Activated naive CD4-positive, alpha-beta T cell treated with anti-CD3 and anti-CD28 coated beads, Interleukin-2, amount 50 U/mL, for 24 hours (primary cell): ENCODE measurements at regions not wholly inside any gene's neighbourhood (a gene's known extent, or its start where the extent isn't known, plus 50 kb on each side); places are given as distances from the start of the nearest gene placed in this dataset.

Source experiments
- H3K27ac Mint-ChIP-seq: one replicate; pipeline ENCODE4 v1.8.0; 2021; ENCODE audit warnings: mild to moderate bottlenecking, mixed read lengths
- H3K27me3 Mint-ChIP-seq: one replicate; pipeline ENCODE4 v1.8.0; 2021; ENCODE audit warnings: mixed read lengths
- H3K36me3 Mint-ChIP-seq: one replicate; pipeline ENCODE4 v1.8.0; 2021; ENCODE audit warnings: mixed read lengths
- H3K4me1 Mint-ChIP-seq: one replicate; pipeline ENCODE4 v1.8.0; 2021; ENCODE audit warnings: mixed read lengths
- H3K4me3 Mint-ChIP-seq: one replicate; pipeline ENCODE4 v1.8.0; 2021; ENCODE audit warnings: mild to moderate bottlenecking, mixed read lengths
- H3K9me3 Mint-ChIP-seq: one replicate; pipeline ENCODE4 v1.8.0; 2021; ENCODE audit warnings: mixed read lengths

GRCh38 chr5:61755726-61756222 is 423.7 kb downstream of the ZSWIM6 start:
- Mint-ChIP-seq H3K9me3 (no peaks in the 10 kb centered on the region), H3K4me1 (no peaks in the 10 kb centered on the region), H3K27ac (no peak overlapping the region), H3K27me3 (no peaks in the 10 kb centered on the region), H3K36me3 (no peaks in the 10 kb centered on the region), H3K4me3 (no peak overlapping the region)

DNA sequence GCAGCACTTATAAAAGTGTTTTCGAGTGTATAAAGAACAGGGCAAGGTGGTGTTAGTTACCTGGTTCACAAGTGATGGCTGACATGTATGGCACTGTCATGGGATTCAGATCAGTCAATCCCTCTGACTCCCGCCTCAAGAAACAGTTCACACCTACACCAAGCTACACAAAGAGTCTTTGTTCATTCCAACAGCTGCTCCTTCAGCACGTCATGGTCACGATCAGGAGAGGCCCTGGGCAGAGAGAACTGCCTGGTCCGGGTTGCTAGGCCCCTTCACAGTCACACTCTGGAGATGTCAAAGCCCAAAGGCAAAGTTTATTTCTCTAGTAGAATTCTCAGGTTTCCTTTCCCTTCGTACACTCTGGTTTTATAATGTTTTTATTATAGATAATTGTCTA is 426.7 kb downstream of the ZSWIM6 start:
- H3K9me3 Mint-ChIP-seq: peaks cover 6% of the 10 kb centered on the region
- H3K27ac Mint-ChIP-seq: no peak overlapping the region
- H3K27me3 Mint-ChIP-seq: no peaks in the 10 kb centered on the region
- no peaks in the 10 kb centered on the region for H3K36me3 Mint-ChIP-seq
- H3K4me1 Mint-ChIP-seq: no peaks in the 10 kb centered on the region
- H3K4me3 Mint-ChIP-seq: no peak overlapping the region

DNA sequence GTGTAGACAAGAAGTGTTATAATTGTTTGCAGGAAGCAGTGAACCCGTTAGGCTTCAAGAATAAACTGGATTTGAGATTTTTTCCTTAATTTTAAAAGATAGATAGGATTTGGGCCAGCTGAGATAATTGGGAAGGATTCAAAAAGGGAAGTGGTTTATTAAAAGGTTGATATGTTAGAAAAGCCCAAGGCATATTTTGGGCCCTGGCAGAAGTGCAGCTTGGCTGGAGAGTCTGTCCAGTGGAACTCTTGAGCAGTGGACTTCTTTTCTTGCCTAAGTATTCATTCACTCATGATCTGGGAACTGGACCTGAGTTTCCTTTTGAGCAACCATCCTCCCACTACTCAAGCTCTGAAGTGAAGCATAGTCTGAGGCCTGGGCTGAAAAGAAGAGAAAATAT is 433.4 kb downstream of the ZSWIM6 start:
- Mint-ChIP-seq H3K36me3 (no peaks in the 10 kb centered on the region), H3K4me3 (no peak overlapping the region)

GRCh38 chr5:61766141-61766540 is 434.1 kb downstream of the ZSWIM6 start:
- Mint-ChIP-seq H3K9me3 (peaks cover 6% of the 10 kb centered on the region), H3K36me3 (no peaks in the 10 kb centered on the region), H3K4me1 (no peaks in the 10 kb centered on the region), H3K27ac (no peak overlapping the region), H3K27me3 (peaks cover 3% of the 10 kb centered on the region), H3K4me3 (no peak overlapping the region)

More for the DNA sequence above, 433.4 kb downstream of the ZSWIM6 start:
- Mint-ChIP-seq H3K27me3 (peaks cover 3% of the 10 kb centered on the region), H3K9me3 (peaks cover 6% of the 10 kb centered on the region), H3K27ac (no peak overlapping the region), H3K4me1 (no peaks in the 10 kb centered on the region)

DNA sequence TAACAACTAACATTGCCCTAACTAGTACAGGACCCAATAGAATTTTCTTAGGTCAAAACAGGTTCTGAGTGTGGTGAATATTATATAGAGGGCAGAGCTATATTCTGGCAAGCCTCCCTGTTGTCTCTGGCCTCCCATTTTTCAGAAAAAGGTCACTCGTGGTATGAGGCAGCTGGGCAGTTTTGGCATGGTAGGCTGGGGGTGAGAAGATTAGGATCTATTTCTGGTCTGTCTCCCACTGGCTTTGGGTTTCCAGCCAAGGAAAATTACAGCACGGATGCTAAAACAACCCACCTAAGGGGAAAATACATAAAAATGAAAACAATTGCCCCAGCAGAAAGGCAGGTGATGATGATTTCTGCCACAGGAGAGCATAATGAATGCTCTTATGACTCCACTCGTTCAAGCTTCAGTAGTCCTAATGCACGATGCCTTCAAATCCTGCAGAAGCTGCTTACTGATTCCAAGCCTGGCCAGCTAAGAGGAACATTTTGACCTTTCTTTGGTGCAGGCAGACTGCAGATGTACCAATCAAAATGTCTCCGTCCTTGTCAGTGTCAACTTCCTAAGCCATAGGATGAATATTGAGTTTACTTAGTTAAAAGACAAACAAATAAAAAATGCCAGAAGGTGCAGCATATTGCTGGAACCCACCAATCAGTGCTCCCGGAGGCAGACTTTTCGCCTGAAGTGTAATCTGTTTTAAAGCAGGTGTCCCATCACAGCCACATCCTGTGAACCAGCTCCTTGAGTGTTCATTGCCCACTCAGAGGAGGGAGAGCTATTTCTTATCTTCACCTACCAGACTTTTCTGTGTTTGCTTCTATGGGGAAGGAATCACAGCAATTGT is 435.4 kb downstream of the ZSWIM6 start:
- Mint-ChIP-seq H3K4me1 (no peaks in the 10 kb centered on the region), H3K36me3 (no peaks in the 10 kb centered on the region), H3K9me3 (no peaks in the 10 kb centered on the region), H3K27ac (no peak overlapping the region), H3K4me3 (no peak overlapping the region), H3K27me3 (peaks cover 3% of the 10 kb centered on the region)

DNA sequence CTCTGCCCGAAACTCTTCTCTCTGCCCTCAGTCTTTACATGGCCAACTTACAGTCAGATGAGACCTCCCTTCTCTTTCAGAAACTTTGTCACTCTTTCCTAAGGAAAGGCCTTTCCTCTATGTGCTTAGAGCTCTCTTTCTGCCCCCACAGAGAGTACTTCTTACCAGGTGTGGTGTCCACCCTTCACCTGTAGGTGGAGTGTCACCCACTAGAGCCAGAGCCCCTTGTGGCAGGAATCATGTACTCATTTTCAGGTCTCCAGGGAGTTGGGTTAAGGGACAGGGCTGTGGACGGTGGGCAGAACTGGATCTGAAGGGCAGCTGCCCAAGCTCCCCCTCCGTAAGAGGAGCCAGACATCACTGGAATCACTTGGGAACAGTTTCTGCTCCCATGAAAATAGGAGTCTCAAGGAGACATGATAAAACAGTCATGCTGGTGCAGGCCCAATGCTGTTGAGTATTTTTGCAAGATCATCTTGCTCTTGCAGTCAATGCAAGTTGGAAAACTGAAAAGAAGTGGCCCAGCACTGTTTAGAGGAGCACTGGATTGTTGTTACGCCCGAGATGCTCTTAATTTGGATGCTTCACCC is 436.7 kb downstream of the ZSWIM6 start:
- Mint-ChIP-seq H3K4me3 (no peak overlapping the region), H3K9me3 (no peaks in the 10 kb centered on the region), H3K27ac (no peak overlapping the region), H3K27me3 (peaks cover 5% of the 10 kb centered on the region), H3K4me1 (no peaks in the 10 kb centered on the region), H3K36me3 (no peaks in the 10 kb centered on the region)

- Mint-ChIP-seq H3K36me3 (no peaks in the 10 kb centered on the region), H3K27ac (no peak overlapping the region), H3K9me3 (no peaks in the 10 kb centered on the region), H3K27me3 (peaks cover 5% of the 10 kb centered on the region), H3K4me1 (no peaks in the 10 kb centered on the region), H3K4me3 (no peak overlapping the region)
Measured at GRCh38 chr5:61771062-61771461, 439.0 kb downstream of the ZSWIM6 start.

- peaks cover 2% of the 10 kb centered on the region for H3K27me3 Mint-ChIP-seq
- no peak overlapping the region for H3K4me3 Mint-ChIP-seq
- H3K27ac Mint-ChIP-seq: no peak overlapping the region
- no peaks in the 10 kb centered on the region for H3K9me3 Mint-ChIP-seq
- no peaks in the 10 kb centered on the region for H3K36me3 Mint-ChIP-seq
- no peaks in the 10 kb centered on the region for H3K4me1 Mint-ChIP-seq
Measured at GRCh38 chr5:61771808-61772207, 439.8 kb downstream of the ZSWIM6 start.

- H3K4me1 Mint-ChIP-seq: no peaks in the 10 kb centered on the region
- no peaks in the 10 kb centered on the region for H3K9me3 Mint-ChIP-seq
- no peak overlapping the region for H3K4me3 Mint-ChIP-seq
- H3K27ac Mint-ChIP-seq: no peak overlapping the region
- H3K36me3 Mint-ChIP-seq: no peaks in the 10 kb centered on the region
- H3K27me3 Mint-ChIP-seq: peaks cover 10% of the 10 kb centered on the region
Measured at GRCh38 chr5:61775901-61776300, 443.8 kb downstream of the ZSWIM6 start.

DNA sequence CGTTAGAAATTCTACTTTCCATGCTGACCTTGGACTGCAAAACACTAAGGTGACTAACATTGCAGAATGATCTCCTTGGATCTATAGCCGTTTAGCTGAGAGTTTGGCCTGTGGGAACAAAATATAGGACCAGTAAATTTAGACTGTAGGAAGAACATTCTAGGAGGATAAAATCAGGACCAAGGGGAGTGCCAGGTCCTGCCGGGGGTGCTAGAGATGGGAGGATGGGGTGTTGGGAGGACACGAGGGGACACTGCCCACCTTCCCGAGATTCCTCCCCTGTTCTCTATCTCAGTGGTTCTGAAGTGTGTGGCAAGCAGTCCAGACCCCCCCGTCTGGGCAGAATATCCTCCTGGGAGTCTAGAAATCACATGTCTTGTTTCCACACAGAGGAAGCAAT is 445.2 kb downstream of the ZSWIM6 start:
- Mint-ChIP-seq H3K27ac (no peak overlapping the region), H3K27me3 (peaks cover 11% of the 10 kb centered on the region), H3K36me3 (no peaks in the 10 kb centered on the region), H3K9me3 (no peaks in the 10 kb centered on the region), H3K4me1 (no peaks in the 10 kb centered on the region), H3K4me3 (no peak overlapping the region)

DNA sequence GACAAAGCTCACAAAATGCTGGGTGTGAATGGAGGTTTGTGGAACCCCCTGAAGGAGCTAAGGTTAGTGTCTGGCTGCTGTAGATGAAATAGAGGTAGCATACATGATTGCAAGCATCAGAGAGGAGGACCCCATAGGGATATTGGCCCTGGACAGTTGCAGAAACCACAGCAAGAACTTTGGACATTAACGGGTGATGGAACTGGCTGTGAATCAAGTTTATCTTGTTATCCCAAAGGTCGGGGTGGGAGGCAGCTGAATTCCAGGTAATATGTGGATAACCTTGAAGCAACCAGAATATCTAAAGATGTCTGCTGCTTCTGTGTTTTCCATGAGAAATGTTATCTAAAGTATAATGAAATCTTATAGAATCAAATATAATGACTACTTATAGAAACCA is 447.7 kb downstream of the ZSWIM6 start:
- Mint-ChIP-seq H3K4me3 (no peak overlapping the region), H3K27me3 (peaks cover 12% of the 10 kb centered on the region), H3K4me1 (no peaks in the 10 kb centered on the region), H3K9me3 (no peaks in the 10 kb centered on the region), H3K27ac (no peak overlapping the region), H3K36me3 (no peaks in the 10 kb centered on the region)

- no peak overlapping the region for H3K27ac Mint-ChIP-seq
- H3K36me3 Mint-ChIP-seq: no peaks in the 10 kb centered on the region
- no peak overlapping the region for H3K4me3 Mint-ChIP-seq
- no peaks in the 10 kb centered on the region for H3K9me3 Mint-ChIP-seq
- no peaks in the 10 kb centered on the region for H3K4me1 Mint-ChIP-seq
- H3K27me3 Mint-ChIP-seq: peaks cover 8% of the 10 kb centered on the region
Measured at GRCh38 chr5:61783481-61783880, 451.4 kb downstream of the ZSWIM6 start.

GRCh38 chr5:61784341-61784740 is 452.3 kb downstream of the ZSWIM6 start:
- Mint-ChIP-seq H3K27me3 (peaks cover 7% of the 10 kb centered on the region), H3K4me1 (no peaks in the 10 kb centered on the region), H3K36me3 (no peaks in the 10 kb centered on the region), H3K27ac (no peak overlapping the region), H3K9me3 (no peaks in the 10 kb centered on the region), H3K4me3 (no peak overlapping the region)

DNA sequence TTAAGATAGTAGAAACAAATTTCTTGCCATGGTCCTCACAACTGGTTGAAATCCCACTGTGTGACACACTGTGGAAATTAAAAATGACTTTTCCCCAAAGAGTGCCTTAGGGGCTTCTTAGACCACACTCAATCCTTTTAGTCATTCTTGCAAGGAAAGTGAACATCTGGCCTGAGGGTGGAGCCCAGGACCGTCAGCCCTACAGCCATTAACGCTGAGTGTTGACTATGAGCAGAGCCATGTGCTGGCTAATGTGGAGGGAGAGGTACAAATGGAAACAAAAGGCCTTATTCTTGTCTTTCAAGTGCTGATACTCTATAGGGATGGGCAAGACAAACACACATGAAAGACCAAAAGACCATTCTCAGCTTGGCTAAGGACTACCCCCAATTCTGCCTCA is 456.5 kb downstream of the ZSWIM6 start:
- Mint-ChIP-seq H3K9me3 (no peaks in the 10 kb centered on the region), H3K27me3 (peaks cover 3% of the 10 kb centered on the region), H3K27ac (no peak overlapping the region), H3K36me3 (no peaks in the 10 kb centered on the region), H3K4me3 (no peak overlapping the region), H3K4me1 (no peaks in the 10 kb centered on the region)

- no peaks in the 10 kb centered on the region for H3K9me3 Mint-ChIP-seq
- peaks cover 3% of the 10 kb centered on the region for H3K27me3 Mint-ChIP-seq
- no peak overlapping the region for H3K27ac Mint-ChIP-seq
- H3K36me3 Mint-ChIP-seq: no peaks in the 10 kb centered on the region
- no peak overlapping the region for H3K4me3 Mint-ChIP-seq
- H3K4me1 Mint-ChIP-seq: no peaks in the 10 kb centered on the region
Measured at GRCh38 chr5:61790007-61790406, 457.9 kb downstream of the ZSWIM6 start.

- H3K4me1 Mint-ChIP-seq: no peaks in the 10 kb centered on the region
- peaks cover 3% of the 10 kb centered on the region for H3K27me3 Mint-ChIP-seq
- no peaks in the 10 kb centered on the region for H3K36me3 Mint-ChIP-seq
- no peaks in the 10 kb centered on the region for H3K9me3 Mint-ChIP-seq
- H3K27ac Mint-ChIP-seq: no peak overlapping the region
- H3K4me3 Mint-ChIP-seq: no peak overlapping the region
Measured at GRCh38 chr5:61790678-61791077, 458.6 kb downstream of the ZSWIM6 start.
